ENCODE measurements at regions not wholly inside any gene's neighbourhood (a gene's known extent, or its start where the extent isn't known, plus 50 kb on each side); places are given as distances from the start of the nearest gene placed in this dataset.

DNA sequence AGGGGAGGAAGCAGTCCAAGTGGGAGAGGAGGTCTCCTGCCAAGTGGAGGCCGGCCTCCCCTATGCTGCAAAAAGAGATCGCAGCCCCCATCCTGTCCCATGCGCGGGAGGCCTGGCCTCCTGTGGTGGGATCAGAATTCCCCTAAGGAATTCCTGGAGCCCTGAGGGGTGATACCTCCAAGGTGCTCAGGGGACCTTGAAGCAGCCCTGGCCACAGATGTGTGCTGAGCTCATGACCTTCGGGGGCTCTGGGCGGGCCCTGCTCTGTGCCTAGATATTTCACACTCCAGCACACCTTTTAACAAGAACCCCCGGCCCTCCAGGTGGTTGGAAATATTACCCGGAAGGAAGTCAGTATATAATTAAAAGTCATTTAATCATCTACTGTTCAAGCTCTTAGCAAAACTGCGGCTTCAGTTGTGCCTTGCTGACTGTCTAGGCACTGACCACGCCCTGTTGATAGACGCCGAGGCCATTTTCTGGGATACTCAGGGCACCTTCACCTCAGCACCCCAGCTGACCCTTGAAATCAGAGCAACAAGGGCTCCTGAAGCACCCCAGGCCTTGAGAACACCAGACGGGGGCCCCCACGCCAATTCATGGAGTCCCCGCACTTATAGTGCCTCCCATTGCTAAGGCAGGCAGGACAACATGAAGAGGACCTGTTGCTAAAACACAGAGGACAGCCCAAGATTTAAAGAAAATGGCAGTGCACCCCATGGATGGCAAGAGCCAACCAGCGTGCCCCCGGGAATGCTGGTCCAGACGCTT is 119.1 kb downstream of the NDUFA10 start:
- no peak for DNase-seq (ENCODE audit: low read depth in 1 of 2, low spot score in 1 of 2)

DNA sequence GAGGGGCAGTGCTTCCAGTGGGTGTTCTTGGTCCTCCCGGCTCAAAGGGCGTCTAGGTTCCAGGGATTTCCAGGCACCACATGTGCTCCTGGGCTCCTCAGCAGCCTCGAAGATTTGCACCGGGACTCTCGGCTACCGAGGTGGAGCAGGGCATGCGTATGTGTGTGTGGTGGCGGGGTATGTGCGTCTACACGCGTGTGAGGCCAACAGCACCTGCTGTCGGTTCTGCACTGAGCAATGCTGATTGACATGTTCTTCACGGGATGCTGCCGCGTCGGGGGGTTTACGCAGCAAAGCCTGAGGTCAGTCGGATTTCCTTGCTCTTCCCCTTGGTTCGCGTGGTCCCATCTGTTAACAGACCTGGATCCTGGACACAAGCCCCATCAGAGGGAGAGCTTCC is 119.8 kb downstream of the NDUFA10 start:
- no peak for DNase-seq (ENCODE audit: low read depth in 1 of 2, low spot score in 1 of 2)

DNA sequence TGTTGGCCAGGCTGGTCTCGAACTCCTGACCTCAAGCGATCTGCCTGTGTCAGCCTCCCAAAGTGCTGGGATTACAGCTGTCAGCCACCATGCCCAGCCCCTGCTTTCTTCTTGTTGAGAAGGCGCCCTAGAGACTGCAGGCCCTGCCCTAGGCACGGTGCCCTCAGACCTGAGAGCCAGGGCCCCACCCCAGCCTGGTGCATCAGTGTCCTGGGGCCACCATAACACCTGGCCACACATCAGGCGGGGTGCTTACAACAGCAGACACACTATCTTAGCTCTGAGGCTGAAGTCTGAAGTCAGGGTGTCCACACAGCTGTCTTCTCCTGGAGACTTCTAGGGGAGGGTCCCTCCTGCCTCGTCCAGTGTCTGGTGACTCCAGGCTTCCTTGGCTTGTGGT is 120.6 kb downstream of the NDUFA10 start:
- no peak for DNase-seq (ENCODE audit: low read depth in 1 of 2, low spot score in 1 of 2)

DNA sequence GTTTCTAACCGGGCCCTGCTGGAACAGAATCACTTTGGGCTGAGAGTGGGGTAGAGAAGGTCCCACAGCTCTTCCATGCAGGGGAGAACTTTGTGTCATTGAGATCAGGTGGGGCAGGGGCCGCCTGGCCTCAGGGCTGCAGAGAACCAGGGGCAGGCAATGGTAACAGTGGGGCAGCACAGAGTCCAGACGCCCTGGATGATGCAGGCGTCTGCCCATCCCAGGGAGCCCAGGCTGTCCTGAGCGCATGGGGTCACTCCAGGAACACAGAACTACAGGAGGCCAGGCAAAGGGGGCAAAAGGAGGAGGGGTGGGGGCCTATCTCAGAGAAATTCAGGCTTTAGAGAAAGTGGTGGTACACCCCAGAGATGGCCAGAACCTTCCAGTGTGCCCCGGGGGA is 121.3 kb downstream of the NDUFA10 start:
- DNase-seq (ENCODE audit: low read depth in 1 of 2, low spot score in 1 of 2) = no peak

DNA sequence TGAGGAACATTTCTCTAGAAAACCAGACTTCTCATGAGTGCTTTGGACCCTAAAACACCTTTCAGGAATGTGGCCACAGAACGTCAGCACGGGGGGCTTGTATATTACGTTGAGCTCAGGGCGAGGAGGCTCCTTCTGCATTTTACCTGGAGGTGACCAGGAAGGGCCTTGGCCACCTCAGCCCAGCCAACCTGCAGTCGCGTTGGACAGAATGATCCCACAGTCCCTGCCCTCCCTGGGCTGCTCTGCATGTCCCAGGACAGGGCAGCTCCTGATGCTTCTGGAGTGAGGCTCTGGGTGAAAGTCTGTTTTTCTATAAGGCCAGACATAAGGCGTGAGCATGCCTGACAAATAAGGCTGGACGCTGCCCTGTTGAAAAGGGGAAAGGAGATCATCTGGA is 121.9 kb downstream of the NDUFA10 start:
- DNase-seq (ENCODE audit: low read depth in 1 of 2, low spot score in 1 of 2) = no peak

- DNase-seq (ENCODE audit: low read depth in 1 of 2, low spot score in 1 of 2) = no peak
Observed at GRCh38 chr2:239902749-239903201, 122.4 kb downstream of the NDUFA10 start.

GRCh38 chr2:239898292-239898925 is 126.7 kb downstream of the NDUFA10 start:
- DNase-seq (ENCODE audit: low read depth in 1 of 2, low spot score in 1 of 2) = no peak

DNA sequence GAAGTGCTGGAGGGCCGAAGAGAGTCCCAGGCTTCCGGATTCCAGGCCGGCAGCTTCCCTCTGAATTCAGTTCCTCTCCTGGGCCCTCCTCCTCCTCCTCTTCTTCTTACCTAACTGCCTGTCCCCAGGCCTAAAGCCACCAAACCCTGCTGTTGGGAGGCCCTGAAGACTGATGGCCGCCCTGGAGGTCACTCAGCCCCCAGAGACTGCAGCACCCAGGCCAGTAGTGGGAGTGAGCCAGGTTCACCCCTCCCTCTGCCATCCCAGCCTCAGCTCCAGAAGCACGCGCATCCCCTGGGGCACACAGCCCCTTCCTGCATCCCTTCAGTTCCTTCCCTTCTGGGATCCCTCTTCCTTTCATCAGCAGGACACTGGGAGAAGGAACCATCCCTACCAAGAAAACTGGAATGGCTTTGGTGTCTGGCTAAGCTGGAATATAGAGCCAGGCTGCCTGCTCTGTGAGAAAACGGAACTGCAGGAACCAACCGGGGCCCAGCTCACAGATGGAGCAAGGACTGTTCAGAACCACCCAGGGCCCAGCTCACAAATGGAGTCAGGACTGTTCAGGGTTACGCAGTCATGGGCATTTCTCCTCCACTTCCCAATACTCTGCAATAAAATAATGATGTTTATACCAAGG is 127.4 kb downstream of the NDUFA10 start:
- DNase-seq (ENCODE audit: low read depth in 1 of 2, low spot score in 1 of 2) = no peak

DNA sequence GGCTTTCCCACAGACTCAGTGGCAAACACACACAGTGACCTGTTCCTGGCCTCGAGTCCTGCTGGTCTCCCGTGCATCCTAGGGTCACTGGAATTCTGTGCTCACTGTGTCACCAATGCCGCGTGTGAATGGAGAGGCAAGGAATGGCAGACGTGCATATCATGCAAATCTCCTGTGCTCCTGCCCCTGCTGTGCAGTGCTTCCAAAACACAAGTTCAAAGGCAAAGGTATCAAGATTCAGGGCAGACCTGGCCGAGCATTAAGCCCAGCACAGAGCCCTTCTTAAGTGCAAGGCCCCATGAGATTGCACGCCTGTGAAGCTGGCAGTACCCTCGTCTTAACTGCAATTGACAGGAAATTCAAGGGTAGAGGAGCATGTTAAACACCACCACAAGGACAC is 129.1 kb downstream of the NDUFA10 start:
- no peak for DNase-seq (ENCODE audit: low read depth in 1 of 2, low spot score in 1 of 2)

- no peak for DNase-seq (ENCODE audit: low read depth in 1 of 2, low spot score in 1 of 2)
Observed at GRCh38 chr2:239895669-239896068, 129.5 kb downstream of the NDUFA10 start.

DNA sequence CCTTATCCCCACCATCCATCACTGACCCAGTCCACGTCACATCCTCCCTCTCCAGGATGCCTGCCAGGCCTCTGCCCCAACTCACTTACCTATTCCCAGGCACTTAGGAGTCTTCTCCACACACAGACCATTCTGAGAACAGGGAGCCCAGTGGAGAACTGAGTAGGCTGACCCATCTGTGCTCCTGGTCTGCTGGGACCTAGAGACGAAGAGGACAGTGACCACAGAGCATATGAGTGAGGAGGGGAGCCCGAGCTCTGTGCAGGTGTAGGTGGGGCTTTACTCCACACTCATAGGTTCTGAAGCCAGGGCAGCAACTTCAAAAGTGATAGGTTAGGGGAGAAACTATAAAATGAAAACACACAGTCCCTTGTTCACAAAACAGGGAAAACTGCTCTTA is 130.0 kb downstream of the NDUFA10 start:
- DNase-seq (ENCODE audit: low read depth in 1 of 2, low spot score in 1 of 2) = no peak

GRCh38 chr2:239894276-239894675 is 130.9 kb downstream of the NDUFA10 start:
- no peak for DNase-seq (ENCODE audit: low read depth in 1 of 2, low spot score in 1 of 2)

GRCh38 chr2:239893236-239893515 is 132.0 kb downstream of the NDUFA10 start:
- no peak for DNase-seq (ENCODE audit: low read depth in 1 of 2, low spot score in 1 of 2)

- no peak for DNase-seq (ENCODE audit: low read depth in 1 of 2, low spot score in 1 of 2)
Observed at GRCh38 chr2:239892441-239893235, 132.5 kb downstream of the NDUFA10 start.

DNA sequence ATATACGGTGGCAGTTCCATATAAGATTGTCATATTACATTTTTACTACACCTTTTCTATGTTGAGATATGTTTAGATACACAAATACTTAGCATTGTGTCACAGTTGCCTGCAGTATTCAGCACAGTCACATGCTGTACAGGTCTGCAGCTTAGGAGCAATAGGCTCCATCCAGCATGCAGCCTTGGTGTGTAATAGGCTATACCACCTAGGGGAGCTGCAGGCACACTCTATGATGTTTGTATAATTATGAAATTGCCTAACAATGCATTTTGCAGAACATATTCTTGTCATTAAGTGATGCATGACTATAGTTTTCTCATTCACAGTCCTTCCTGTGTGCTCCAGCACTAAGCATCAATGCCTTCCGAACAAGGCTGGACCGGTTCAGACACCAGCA is 133.4 kb downstream of the NDUFA10 start:
- no peak for DNase-seq (ENCODE audit: low read depth in 1 of 2, low spot score in 1 of 2)

- no peak for DNase-seq (ENCODE audit: low read depth in 1 of 2, low spot score in 1 of 2)
Observed at GRCh38 chr2:239890206-239890746, 134.9 kb downstream of the NDUFA10 start.

DNA sequence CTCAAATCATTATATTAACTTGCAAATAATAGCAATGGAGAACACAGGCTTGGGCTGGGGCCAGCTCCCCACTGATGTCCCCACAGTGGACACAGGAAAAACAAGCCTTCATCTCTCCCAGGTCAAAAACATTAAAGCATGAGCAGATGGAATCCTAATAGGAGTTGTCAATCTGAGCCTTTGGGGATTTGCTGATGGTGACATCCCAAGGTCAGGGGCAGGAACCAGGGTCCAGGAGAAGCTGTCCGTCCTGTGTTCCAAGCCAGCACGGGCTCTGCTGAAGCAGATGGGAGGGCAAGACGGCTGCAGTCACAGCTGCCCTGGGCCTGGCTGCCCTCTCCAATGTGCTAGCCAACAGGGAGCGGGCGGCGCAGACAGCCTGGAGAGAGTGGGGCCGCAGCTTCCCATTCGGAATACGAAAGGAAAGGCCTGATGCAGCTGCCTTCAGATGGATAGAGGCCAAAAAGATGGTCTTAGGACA is 135.5 kb downstream of the NDUFA10 start:
- no peak for DNase-seq (ENCODE audit: low read depth in 1 of 2, low spot score in 1 of 2)

GRCh38 chr2:239887604-239888003 is 137.5 kb downstream of the NDUFA10 start:
- no peak for DNase-seq (ENCODE audit: low read depth in 1 of 2, low spot score in 1 of 2)

DNA sequence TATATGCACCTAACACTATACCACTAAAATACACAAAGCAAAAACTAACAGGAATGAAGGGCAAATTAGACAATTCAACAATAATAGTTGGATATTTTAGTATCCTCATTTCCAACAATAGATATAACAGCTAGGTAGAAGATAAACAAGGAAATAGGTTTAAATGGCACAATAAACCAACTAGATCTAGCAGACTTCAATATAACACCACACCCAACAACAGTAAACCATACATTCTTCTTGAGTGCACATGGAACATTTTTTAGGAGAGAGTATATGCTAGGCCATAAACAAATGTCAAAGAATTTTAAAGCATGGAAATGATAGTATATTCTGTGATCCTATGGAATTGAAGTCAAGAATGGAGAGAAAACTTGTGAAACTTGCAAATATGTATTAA is 138.4 kb downstream of the NDUFA10 start:
- no peak for DNase-seq (ENCODE audit: low read depth in 1 of 2, low spot score in 1 of 2)

DNA sequence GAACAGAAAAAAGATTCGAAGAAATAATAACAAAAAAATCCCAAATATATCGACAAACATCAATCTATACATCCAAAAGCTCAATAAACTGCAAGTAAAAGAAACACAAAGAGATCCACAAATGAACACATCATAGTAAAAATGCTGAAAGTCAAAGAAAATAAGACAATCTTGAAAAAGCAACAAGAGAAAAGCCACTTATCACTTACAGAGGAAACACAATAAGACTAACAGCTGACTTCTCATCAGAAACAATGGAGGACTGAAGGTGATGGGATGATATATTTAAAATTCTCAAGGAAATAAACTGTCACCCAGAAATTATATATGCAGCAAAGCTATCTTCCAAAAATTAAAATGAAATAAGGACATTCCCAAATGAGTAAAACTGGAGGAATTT is 140.3 kb downstream of the NDUFA10 start:
- DNase-seq (ENCODE audit: low read depth in 1 of 2, low spot score in 1 of 2) = no peak

- no peak for DNase-seq (ENCODE audit: low read depth in 1 of 2, low spot score in 1 of 2)
Observed at GRCh38 chr2:239884051-239884405, 141.1 kb downstream of the NDUFA10 start.

All from activated T-helper 1 cell treated with anti-CD3 and anti-CD28 coated beads, Interleukin-2, amount 50 U/mL, for 16 hours (primary cell).